ENCODE measurements at regions not wholly inside any gene's neighbourhood (a gene's known extent, or its start where the extent isn't known, plus 50 kb on each side); places are given as distances from the start of the nearest gene placed in this dataset.

- DNase-seq, result no peak
These were observed 448.1 kb downstream of the NFIB start for GRCh38 chr9:13865869-13866268.

GRCh38 chr9:13863112-13863511, 450.8 kb downstream of the NFIB start:
- DNase-seq, result no peak
- H3K36me3 Mint-ChIP-seq (ENCODE audit: unreplicated experiment), result no peaks in the 10 kb centered on the region
- H3K27me3 Mint-ChIP-seq (ENCODE audit: unreplicated experiment), result peaks cover 2% of the 10 kb centered on the region
- H3K4me1 Mint-ChIP-seq (ENCODE audit: low read depth, unreplicated experiment), result peaks cover 2% of the 10 kb centered on the region
- no peaks in the 10 kb centered on the region for H3K9me3 Mint-ChIP-seq (ENCODE audit: unreplicated experiment)
- TF ChIP-seq CTCF (IDR thresholded peaks at IDR 0.05; ENCODE audit: partially characterized antibody, unreplicated experiment), result no peak
- H3K27ac Mint-ChIP-seq (ENCODE audit: unreplicated experiment), result no peak overlapping the region
- no peak overlapping the region for H3K4me3 Mint-ChIP-seq (ENCODE audit: unreplicated experiment)

More at GRCh38 chr9:13865869-13866268, 448.1 kb downstream of the NFIB start:
- H3K27me3 Mint-ChIP-seq (ENCODE audit: unreplicated experiment), result no peaks in the 10 kb centered on the region
- H3K9me3 Mint-ChIP-seq (ENCODE audit: unreplicated experiment), result no peaks in the 10 kb centered on the region
- H3K4me1 Mint-ChIP-seq (ENCODE audit: low read depth, unreplicated experiment), result no peaks in the 10 kb centered on the region
- no peak overlapping the region for H3K27ac Mint-ChIP-seq (ENCODE audit: unreplicated experiment)
- no peak for TF ChIP-seq CTCF (IDR thresholded peaks at IDR 0.05; ENCODE audit: partially characterized antibody, unreplicated experiment)
- H3K4me3 Mint-ChIP-seq (ENCODE audit: unreplicated experiment), result no peak overlapping the region
- no peaks in the 10 kb centered on the region for H3K36me3 Mint-ChIP-seq (ENCODE audit: unreplicated experiment)

- no peak for DNase-seq
- Mint-ChIP-seq H3K36me3 (ENCODE audit: unreplicated experiment) (no peaks in the 10 kb centered on the region), H3K27ac (ENCODE audit: unreplicated experiment) (no peak overlapping the region), H3K4me1 (ENCODE audit: low read depth, unreplicated experiment) (peaks cover 2% of the 10 kb centered on the region), H3K4me3 (ENCODE audit: unreplicated experiment) (no peak overlapping the region), H3K27me3 (ENCODE audit: unreplicated experiment) (peaks cover 2% of the 10 kb centered on the region), H3K9me3 (ENCODE audit: unreplicated experiment) (no peaks in the 10 kb centered on the region)
- TF ChIP-seq CTCF (IDR thresholded peaks at IDR 0.05; ENCODE audit: partially characterized antibody, unreplicated experiment), result no peak
These were observed 451.3 kb downstream of the NFIB start for GRCh38 chr9:13862654-13863053.

- TF ChIP-seq CTCF (IDR thresholded peaks at IDR 0.05; ENCODE audit: partially characterized antibody, unreplicated experiment), result no peak
- no peaks in the 10 kb centered on the region for H3K9me3 Mint-ChIP-seq (ENCODE audit: unreplicated experiment)
- H3K27me3 Mint-ChIP-seq (ENCODE audit: unreplicated experiment), result peaks cover 2% of the 10 kb centered on the region
- H3K36me3 Mint-ChIP-seq (ENCODE audit: unreplicated experiment), result no peaks in the 10 kb centered on the region
- H3K27ac Mint-ChIP-seq (ENCODE audit: unreplicated experiment), result no peak overlapping the region
- no peak overlapping the region for H3K4me3 Mint-ChIP-seq (ENCODE audit: unreplicated experiment)
- H3K4me1 Mint-ChIP-seq (ENCODE audit: low read depth, unreplicated experiment), result peaks cover 2% of the 10 kb centered on the region
- no peak for DNase-seq
These were observed 452.8 kb downstream of the NFIB start for GRCh38 chr9:13860946-13861640.

- no peak overlapping the region for H3K4me3 Mint-ChIP-seq (ENCODE audit: unreplicated experiment)
- peaks cover 2% of the 10 kb centered on the region for H3K4me1 Mint-ChIP-seq (ENCODE audit: low read depth, unreplicated experiment)
- TF ChIP-seq CTCF (IDR thresholded peaks at IDR 0.05; ENCODE audit: partially characterized antibody, unreplicated experiment), result no peak
- no peak for DNase-seq
- no peak overlapping the region for H3K27ac Mint-ChIP-seq (ENCODE audit: unreplicated experiment)
- H3K36me3 Mint-ChIP-seq (ENCODE audit: unreplicated experiment), result no peaks in the 10 kb centered on the region
- no peaks in the 10 kb centered on the region for H3K9me3 Mint-ChIP-seq (ENCODE audit: unreplicated experiment)
- H3K27me3 Mint-ChIP-seq (ENCODE audit: unreplicated experiment), result peaks cover 2% of the 10 kb centered on the region
These were observed 453.9 kb downstream of the NFIB start for GRCh38 chr9:13860019-13860418.
